ENCODE measurements at regions not wholly inside any gene's neighbourhood (a gene's known extent, or its start where the extent isn't known, plus 50 kb on each side); places are given as distances from the start of the nearest gene placed in this dataset.

- H3K4me1 ChIP-seq, result no peaks in the 10 kb centered on the region
- no peaks in the 10 kb centered on the region for H3K9me3 ChIP-seq
- no peak overlapping the region for H3K4me2 ChIP-seq
- DNase-seq (ENCODE audit: low read depth in 1 of 2, low spot score in 1 of 2) (no peak), FAIRE-seq (no peak), ATAC-seq (no peak)
- ChIA-PET CTCF (no interaction called here), POLR2A (no interaction called here)
- H3K4me3 ChIP-seq, result no peak overlapping the region
- TF ChIP-seq EHMT2 (IDR thresholded peaks at IDR 0.05; ENCODE audit: low read depth) (no peak), CTCF (IDR thresholded peaks at IDR 0.05) (no peak), FOSB (CRISPR knock-in tag; IDR thresholded peaks at IDR 0.05) (no peak), GATA3 (IDR thresholded peaks at IDR 0.05; ENCODE audit: borderline replicate concordance) (no peak), SMC3 (IDR thresholded peaks at IDR 0.05) (no peak), BCL3 (IDR thresholded peaks at IDR 0.05) (no peak), CEBPB (IDR thresholded peaks at IDR 0.05) (no peak), NPAS2 (CRISPR knock-in tag; IDR thresholded peaks at IDR 0.05; ENCODE audit: borderline replicate concordance) (no peak), PBX3 (IDR thresholded peaks at IDR 0.05) (no peak), TFCP2L1 (CRISPR knock-in tag; IDR thresholded peaks at IDR 0.05) (no peak), EP300 (IDR thresholded peaks at IDR 0.05) (no peak)
- H3K27ac ChIP-seq, result no peak overlapping the region
- 2% methylated on average over 3 of the region's 3 CpGs for whole genome bisulfite sequencing (ENCODE audit: missing lambda C conversion rate)
Observed at GRCh38 chrX:110938977-110939732, 143.5 kb upstream of the CHRDL1 start.

- H3K9me3 ChIP-seq, result no peaks in the 10 kb centered on the region
- no peak for ATAC-seq
- no peak for FAIRE-seq
- H3K4me1 ChIP-seq, result no peaks in the 10 kb centered on the region
- H3K27ac ChIP-seq, result no peak overlapping the region
- H3K4me2 ChIP-seq, result no peak overlapping the region
- CTCF ChIA-PET, result no interaction called here
- TF ChIP-seq SREBF2 (IDR thresholded peaks at IDR 0.05) (no peak), BHLHE40 (IDR thresholded peaks at IDR 0.05; ENCODE audit: low read depth, low read length) (no peak), RAD21 (conservative IDR thresholded peaks at IDR 0.05 in 1 of 2, IDR thresholded peaks at IDR 0.05 in 1 of 2) (no peak), ESRRA (IDR thresholded peaks at IDR 0.05; ENCODE audit: borderline replicate concordance, low read length) (no peak), CHD2 (IDR thresholded peaks at IDR 0.05; ENCODE audit: low read length, partially characterized antibody) (no peak), ELK1 (IDR thresholded peaks at IDR 0.05; ENCODE audit: low read depth, low read length) (no peak), NR3C1 (IDR thresholded peaks at IDR 0.05) (no peak), HMGXB4 (CRISPR knock-in tag; IDR thresholded peaks at IDR 0.05; ENCODE audit: borderline replicate concordance) (no peak), POLR2AphosphoS2 (conservative IDR thresholded peaks at IDR 0.05; ENCODE audit: low read length) (no peak), E2F6 (IDR thresholded peaks at IDR 0.05; ENCODE audit: borderline replicate concordance, low read depth) (no peak), MYC (IDR thresholded peaks at IDR 0.05; ENCODE audit: borderline replicate concordance, low read length) (no peak), HES2 (IDR thresholded peaks at IDR 0.05) (no peak), JUNB (IDR thresholded peaks at IDR 0.05) (no peak), HEYL (CRISPR knock-in tag; IDR thresholded peaks at IDR 0.05) (no peak)
- POLR2A ChIA-PET, result no interaction called here
- DNase-seq (ENCODE audit: low read depth in 1 of 2, low spot score in 1 of 2), result no peak
- H3K4me3 ChIP-seq, result no peak overlapping the region
Observed at GRCh38 chrX:110924871-110925270, 129.3 kb upstream of the CHRDL1 start.
